ENCODE measurements at regions not wholly inside any gene's neighbourhood (a gene's known extent, or its start where the extent isn't known, plus 50 kb on each side); places are given as distances from the start of the nearest gene placed in this dataset.
"Not testable (repeated sequence)": the region's sequence is repeated elsewhere in the genome, so short reads cannot be mapped to it uniquely, and the experiment has no call there.

- TF ChIP-seq, protein P1, sequence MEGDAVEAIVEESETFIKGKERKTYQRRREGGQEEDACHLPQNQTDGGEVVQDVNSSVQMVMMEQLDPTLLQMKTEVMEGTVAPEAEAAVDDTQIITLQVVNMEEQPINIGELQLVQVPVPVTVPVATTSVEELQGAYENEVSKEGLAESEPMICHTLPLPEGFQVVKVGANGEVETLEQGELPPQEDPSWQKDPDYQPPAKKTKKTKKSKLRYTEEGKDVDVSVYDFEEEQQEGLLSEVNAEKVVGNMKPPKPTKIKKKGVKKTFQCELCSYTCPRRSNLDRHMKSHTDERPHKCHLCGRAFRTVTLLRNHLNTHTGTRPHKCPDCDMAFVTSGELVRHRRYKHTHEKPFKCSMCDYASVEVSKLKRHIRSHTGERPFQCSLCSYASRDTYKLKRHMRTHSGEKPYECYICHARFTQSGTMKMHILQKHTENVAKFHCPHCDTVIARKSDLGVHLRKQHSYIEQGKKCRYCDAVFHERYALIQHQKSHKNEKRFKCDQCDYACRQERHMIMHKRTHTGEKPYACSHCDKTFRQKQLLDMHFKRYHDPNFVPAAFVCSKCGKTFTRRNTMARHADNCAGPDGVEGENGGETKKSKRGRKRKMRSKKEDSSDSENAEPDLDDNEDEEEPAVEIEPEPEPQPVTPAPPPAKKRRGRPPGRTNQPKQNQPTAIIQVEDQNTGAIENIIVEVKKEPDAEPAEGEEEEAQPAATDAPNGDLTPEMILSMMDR (IDR thresholded peaks at IDR 0.05; ENCODE audit: unreplicated experiment), result no peak
- Mint-ChIP-seq H3K4me3 (no peak overlapping the region), H3K4me1 (peaks cover 6% of the 10 kb centered on the region), H3K27me3 (ENCODE audit: low read depth) (no peaks in the 10 kb centered on the region), H3K27ac (no peak overlapping the region), H3K9me3 (no peaks in the 10 kb centered on the region), H3K36me3 (no peaks in the 10 kb centered on the region)
- no peak for DNase-seq (ENCODE audit: low spot score in 2 of 2, unreplicated experiment in 2 of 2)
Observed at GRCh38 chr3:55143336-55143735, 215.5 kb upstream of the LRTM1 start.

DNA sequence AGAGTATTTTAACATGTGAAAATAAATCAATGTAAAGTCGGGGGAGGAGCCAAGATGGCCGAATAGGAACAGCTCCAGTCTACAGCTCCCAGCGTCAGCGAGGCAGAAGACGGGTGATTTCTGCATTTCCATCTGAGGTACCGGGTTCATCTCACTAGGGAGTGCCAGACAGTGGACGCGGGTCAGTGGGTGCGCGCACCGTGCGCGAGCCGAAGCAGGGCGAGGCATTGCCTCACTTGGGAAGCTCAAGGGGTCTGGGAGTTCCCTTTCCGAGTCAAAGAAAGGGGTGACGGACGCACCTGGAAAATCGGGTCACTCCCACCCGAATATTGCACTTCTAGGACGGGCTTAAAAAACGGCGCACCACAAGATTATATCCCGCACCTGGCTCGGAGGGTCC, 208.4 kb upstream of the LRTM1 start:
- DNase-seq (ENCODE audit: low spot score in 2 of 2, unreplicated experiment in 2 of 2); H3K36me3 Mint-ChIP-seq; H3K9me3 Mint-ChIP-seq; H3K4me1 Mint-ChIP-seq; H3K27me3 Mint-ChIP-seq (ENCODE audit: low read depth); H3K27ac Mint-ChIP-seq; H3K4me3 Mint-ChIP-seq: not testable (repeated sequence)

- no peaks in the 10 kb centered on the region for H3K27me3 Mint-ChIP-seq (ENCODE audit: low read depth)
- no peaks in the 10 kb centered on the region for H3K9me3 Mint-ChIP-seq
- H3K27ac Mint-ChIP-seq, result no peak overlapping the region
- H3K4me1 Mint-ChIP-seq, result peaks cover 17% of the 10 kb centered on the region
- TF ChIP-seq, protein P1 (IDR thresholded peaks at IDR 0.05; ENCODE audit: unreplicated experiment), result no peak
- H3K36me3 Mint-ChIP-seq, result no peaks in the 10 kb centered on the region
- no peak for DNase-seq (ENCODE audit: low spot score in 2 of 2, unreplicated experiment in 2 of 2)
- no peak overlapping the region for H3K4me3 Mint-ChIP-seq
Observed at GRCh38 chr3:55128225-55128823, 200.5 kb upstream of the LRTM1 start.

DNA sequence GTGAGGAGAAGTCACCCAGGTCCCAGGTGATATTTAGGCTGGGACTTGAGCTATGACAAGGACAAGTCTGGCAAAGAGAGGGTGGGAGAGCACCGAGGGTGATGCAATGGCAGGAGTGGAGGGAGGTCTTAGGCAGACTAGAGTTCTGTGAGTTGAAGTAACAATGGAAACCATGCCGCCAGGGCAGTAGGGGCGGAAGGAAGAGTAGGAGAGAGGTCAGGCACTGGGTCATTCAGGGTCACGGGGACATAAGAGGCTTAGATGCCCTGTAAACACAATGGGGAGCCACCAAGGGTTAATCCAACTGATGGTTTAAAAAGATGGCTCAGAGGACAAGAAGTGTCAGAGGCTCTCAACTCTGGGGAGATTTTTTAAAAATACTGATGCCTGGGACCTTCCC, 199.7 kb upstream of the LRTM1 start:
- H3K9me3 Mint-ChIP-seq, result no peaks in the 10 kb centered on the region
- no peak overlapping the region for H3K27ac Mint-ChIP-seq
- H3K36me3 Mint-ChIP-seq, result no peaks in the 10 kb centered on the region
- peaks cover 17% of the 10 kb centered on the region for H3K4me1 Mint-ChIP-seq
- no peak for DNase-seq (ENCODE audit: low spot score in 2 of 2, unreplicated experiment in 2 of 2)
- TF ChIP-seq, protein P1 (IDR thresholded peaks at IDR 0.05; ENCODE audit: unreplicated experiment), result no peak
- no peak overlapping the region for H3K4me3 Mint-ChIP-seq
- no peaks in the 10 kb centered on the region for H3K27me3 Mint-ChIP-seq (ENCODE audit: low read depth)

GRCh38 chr3:55124371-55124770, 196.5 kb upstream of the LRTM1 start:
- H3K4me1 Mint-ChIP-seq, result peaks cover 17% of the 10 kb centered on the region
- no peaks in the 10 kb centered on the region for H3K27me3 Mint-ChIP-seq (ENCODE audit: low read depth)
- no peak overlapping the region for H3K4me3 Mint-ChIP-seq

More at GRCh38 chr3:55124371-55124770, 196.5 kb upstream of the LRTM1 start:
- DNase-seq (ENCODE audit: low spot score in 2 of 2, unreplicated experiment in 2 of 2), result no peak
- TF ChIP-seq, protein P1 (IDR thresholded peaks at IDR 0.05; ENCODE audit: unreplicated experiment), result no peak
- Mint-ChIP-seq H3K36me3 (no peaks in the 10 kb centered on the region), H3K27ac (no peak overlapping the region), H3K9me3 (no peaks in the 10 kb centered on the region)

Data from mesothelial cell of epicardium (in vitro differentiated cells).